ENCODE measurements at regions not wholly inside any gene's neighbourhood (a gene's known extent, or its start where the extent isn't known, plus 50 kb on each side); places are given as distances from the start of the nearest gene placed in this dataset.
"Not testable (repeated sequence)": the region's sequence is repeated elsewhere in the genome, so short reads cannot be mapped to it uniquely, and the experiment has no call there.

- H3K27ac Mint-ChIP-seq, H3K4me3 Mint-ChIP-seq: not testable (repeated sequence)
Measured at GRCh38 chr1:211890091-211890995, 59.8 kb upstream of the LPGAT1 start.

GRCh38 chr1:211889307-211890090, 58.9 kb upstream of the LPGAT1 start:
- not testable (repeated sequence) for H3K27ac Mint-ChIP-seq; H3K9me3 Mint-ChIP-seq; H3K4me3 Mint-ChIP-seq; DNase-seq; H3K4me1 Mint-ChIP-seq; ATAC-seq; H3K36me3 Mint-ChIP-seq (ENCODE audit: low read depth)
- peaks cover 11% of the 10 kb centered on the region for H3K27me3 Mint-ChIP-seq

More at GRCh38 chr1:211890091-211890995, 59.8 kb upstream of the LPGAT1 start:
- not testable (repeated sequence) for H3K36me3 Mint-ChIP-seq (ENCODE audit: low read depth); ATAC-seq; DNase-seq; H3K4me1 Mint-ChIP-seq; H3K9me3 Mint-ChIP-seq
- H3K27me3 Mint-ChIP-seq, result peaks cover 11% of the 10 kb centered on the region

- peaks cover 11% of the 10 kb centered on the region for H3K4me1 Mint-ChIP-seq
- no peak overlapping the region for H3K27ac Mint-ChIP-seq
- no peaks in the 10 kb centered on the region for H3K36me3 Mint-ChIP-seq (ENCODE audit: low read depth)
- no peak for DNase-seq
- H3K9me3 Mint-ChIP-seq, result peaks cover 4% of the 10 kb centered on the region
- H3K4me3 Mint-ChIP-seq, result no peak overlapping the region
- H3K27me3 Mint-ChIP-seq, result peaks cover 11% of the 10 kb centered on the region
- no peak for ATAC-seq
Measured at GRCh38 chr1:211886551-211886950, 56.0 kb upstream of the LPGAT1 start.

GRCh38 chr1:211885747-211886522, 55.4 kb upstream of the LPGAT1 start:
- no peaks in the 10 kb centered on the region for H3K36me3 Mint-ChIP-seq (ENCODE audit: low read depth)
- H3K4me1 Mint-ChIP-seq, result peaks cover 11% of the 10 kb centered on the region
- no peak for DNase-seq

GRCh38 chr1:211882381-211883004, 51.9 kb upstream of the LPGAT1 start:
- Mint-ChIP-seq H3K27me3 (peaks cover 11% of the 10 kb centered on the region), H3K4me3 (no peak overlapping the region), H3K4me1 (peaks cover 5% of the 10 kb centered on the region), H3K27ac (no peak overlapping the region), H3K36me3 (ENCODE audit: low read depth) (no peaks in the 10 kb centered on the region), H3K9me3 (peaks cover 5% of the 10 kb centered on the region)
- no peak for DNase-seq
- ATAC-seq, result no peak

More at GRCh38 chr1:211885747-211886522, 55.4 kb upstream of the LPGAT1 start:
- Mint-ChIP-seq H3K4me3 (no peak overlapping the region), H3K9me3 (peaks cover 5% of the 10 kb centered on the region), H3K27ac (peak overlapping the region; percentile 29), H3K27me3 (peaks cover 11% of the 10 kb centered on the region)
- ATAC-seq, result no peak
